ENCODE measurements at regions not wholly inside any gene's neighbourhood (a gene's known extent, or its start where the extent isn't known, plus 50 kb on each side); places are given as distances from the start of the nearest gene placed in this dataset.

DNA sequence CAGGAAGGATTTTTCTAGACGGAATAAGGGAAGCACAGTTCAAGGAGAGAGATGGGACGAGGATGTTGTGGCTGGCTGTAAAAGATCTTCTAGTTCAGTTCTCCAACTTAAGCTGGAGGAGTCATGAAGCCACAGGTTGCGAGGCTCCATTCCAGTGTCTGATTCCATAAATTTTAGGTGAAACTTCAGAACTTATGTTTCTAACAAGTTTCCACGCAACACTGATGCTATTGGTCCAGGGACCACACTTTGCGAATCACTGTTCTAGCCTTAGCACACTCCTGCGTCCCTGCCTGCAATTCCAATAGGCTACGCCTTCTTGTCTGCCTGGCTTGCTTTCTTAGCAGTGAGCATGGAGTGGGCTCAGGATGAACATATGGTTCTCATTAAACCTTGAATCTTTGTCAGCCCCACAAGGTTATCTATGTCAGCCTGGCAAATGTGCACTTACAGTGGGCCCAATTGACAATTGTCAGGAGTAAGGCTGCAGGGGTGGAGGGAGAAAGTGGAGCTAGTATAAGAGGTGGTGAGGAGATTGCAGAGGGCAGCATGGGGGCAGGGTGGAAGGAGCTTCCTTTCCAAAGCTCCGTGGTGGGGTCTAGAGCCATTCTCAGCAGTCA is 438.1 kb upstream of the ST6GAL2 start (continued):
- TF ChIP-seq, protein P1, sequence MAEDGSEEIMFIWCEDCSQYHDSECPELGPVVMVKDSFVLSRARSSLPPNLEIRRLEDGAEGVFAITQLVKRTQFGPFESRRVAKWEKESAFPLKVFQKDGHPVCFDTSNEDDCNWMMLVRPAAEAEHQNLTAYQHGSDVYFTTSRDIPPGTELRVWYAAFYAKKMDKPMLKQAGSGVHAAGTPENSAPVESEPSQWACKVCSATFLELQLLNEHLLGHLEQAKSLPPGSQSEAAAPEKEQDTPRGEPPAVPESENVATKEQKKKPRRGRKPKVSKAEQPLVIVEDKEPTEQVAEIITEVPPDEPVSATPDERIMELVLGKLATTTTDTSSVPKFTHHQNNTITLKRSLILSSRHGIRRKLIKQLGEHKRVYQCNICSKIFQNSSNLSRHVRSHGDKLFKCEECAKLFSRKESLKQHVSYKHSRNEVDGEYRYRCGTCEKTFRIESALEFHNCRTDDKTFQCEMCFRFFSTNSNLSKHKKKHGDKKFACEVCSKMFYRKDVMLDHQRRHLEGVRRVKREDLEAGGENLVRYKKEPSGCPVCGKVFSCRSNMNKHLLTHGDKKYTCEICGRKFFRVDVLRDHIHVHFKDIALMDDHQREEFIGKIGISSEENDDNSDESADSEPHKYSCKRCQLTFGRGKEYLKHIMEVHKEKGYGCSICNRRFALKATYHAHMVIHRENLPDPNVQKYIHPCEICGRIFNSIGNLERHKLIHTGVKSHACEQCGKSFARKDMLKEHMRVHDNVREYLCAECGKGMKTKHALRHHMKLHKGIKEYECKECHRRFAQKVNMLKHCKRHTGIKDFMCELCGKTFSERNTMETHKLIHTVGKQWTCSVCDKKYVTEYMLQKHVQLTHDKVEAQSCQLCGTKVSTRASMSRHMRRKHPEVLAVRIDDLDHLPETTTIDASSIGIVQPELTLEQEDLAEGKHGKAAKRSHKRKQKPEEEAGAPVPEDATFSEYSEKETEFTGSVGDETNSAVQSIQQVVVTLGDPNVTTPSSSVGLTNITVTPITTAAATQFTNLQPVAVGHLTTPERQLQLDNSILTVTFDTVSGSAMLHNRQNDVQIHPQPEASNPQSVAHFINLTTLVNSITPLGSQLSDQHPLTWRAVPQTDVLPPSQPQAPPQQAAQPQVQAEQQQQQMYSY (CRISPR knock-in tag; IDR thresholded peaks at IDR 0.05) = no peak
- no peak for TF ChIP-seq GABPB1 (CRISPR knock-in tag; IDR thresholded peaks at IDR 0.05)
- TF ChIP-seq, protein P2, sequence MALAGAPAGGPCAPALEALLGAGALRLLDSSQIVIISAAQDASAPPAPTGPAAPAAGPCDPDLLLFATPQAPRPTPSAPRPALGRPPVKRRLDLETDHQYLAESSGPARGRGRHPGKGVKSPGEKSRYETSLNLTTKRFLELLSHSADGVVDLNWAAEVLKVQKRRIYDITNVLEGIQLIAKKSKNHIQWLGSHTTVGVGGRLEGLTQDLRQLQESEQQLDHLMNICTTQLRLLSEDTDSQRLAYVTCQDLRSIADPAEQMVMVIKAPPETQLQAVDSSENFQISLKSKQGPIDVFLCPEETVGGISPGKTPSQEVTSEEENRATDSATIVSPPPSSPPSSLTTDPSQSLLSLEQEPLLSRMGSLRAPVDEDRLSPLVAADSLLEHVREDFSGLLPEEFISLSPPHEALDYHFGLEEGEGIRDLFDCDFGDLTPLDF (CRISPR knock-in tag; IDR thresholded peaks at IDR 0.05) = no peak
- TF ChIP-seq, protein P3, sequence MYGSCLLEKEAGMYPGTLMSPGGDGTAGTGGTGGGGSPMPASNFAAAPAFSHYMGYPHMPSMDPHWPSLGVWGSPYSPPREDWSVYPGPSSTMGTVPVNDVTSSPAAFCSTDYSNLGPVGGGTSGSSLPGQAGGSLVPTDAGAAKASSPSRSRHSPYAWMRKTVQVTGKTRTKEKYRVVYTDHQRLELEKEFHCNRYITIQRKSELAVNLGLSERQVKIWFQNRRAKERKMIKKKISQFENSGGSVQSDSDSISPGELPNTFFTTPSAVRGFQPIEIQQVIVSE (CRISPR knock-in tag; IDR thresholded peaks at IDR 0.05; ENCODE audit: borderline replicate concordance) = no peak
- TF ChIP-seq, protein P4, sequence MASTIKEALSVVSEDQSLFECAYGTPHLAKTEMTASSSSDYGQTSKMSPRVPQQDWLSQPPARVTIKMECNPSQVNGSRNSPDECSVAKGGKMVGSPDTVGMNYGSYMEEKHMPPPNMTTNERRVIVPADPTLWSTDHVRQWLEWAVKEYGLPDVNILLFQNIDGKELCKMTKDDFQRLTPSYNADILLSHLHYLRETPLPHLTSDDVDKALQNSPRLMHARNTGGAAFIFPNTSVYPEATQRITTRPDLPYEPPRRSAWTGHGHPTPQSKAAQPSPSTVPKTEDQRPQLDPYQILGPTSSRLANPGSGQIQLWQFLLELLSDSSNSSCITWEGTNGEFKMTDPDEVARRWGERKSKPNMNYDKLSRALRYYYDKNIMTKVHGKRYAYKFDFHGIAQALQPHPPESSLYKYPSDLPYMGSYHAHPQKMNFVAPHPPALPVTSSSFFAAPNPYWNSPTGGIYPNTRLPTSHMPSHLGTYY (CRISPR knock-in tag; IDR thresholded peaks at IDR 0.05) = no peak
- TF ChIP-seq NFE2L1 (CRISPR knock-in tag; IDR thresholded peaks at IDR 0.05) = no peak
- TF ChIP-seq FOXP1 (CRISPR knock-in tag; IDR thresholded peaks at IDR 0.05; ENCODE audit: borderline replicate concordance) = no peak
- no peak for TF ChIP-seq MXD4 (CRISPR knock-in tag; IDR thresholded peaks at IDR 0.05; ENCODE audit: borderline replicate concordance)

DNA sequence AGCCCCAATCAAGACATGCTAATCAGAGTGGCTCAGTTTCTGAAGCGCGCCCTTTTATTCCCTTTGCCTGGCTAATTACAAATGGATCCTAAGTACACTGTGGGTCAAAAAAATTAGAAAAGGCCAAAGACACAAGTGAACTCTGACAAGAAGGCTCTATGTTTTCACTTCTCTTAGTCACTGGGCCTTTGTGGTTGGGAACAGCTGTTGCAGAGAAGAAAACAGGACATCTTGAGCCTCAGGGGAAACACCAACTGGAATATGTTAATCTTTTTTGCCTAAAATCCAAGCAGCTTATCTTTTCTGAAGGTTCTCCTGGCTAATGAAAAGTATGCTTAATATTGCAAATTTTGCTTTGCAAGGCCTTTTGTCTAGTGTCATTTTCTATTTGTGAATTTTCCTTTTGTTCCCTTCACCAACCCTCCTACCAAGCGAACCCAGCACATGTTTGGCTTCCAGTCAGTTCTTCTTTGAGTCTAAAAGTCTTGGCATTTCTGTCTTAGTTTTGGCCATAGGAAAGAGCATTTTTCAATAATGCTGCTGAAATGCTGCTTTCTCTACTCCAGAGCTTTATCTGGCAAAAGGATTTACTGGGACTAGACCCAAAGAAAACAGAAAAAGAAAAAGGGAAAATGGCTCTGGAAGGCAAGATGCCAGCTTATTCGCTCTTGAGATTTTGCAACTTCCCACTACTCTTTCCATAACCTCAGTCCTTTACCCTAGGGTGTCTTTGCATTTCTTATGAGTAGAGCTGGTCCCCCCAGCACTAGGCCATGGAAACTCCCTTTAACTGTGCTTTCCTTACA is 440.2 kb upstream of the ST6GAL2 start:
- POLR2A ChIA-PET = no interaction called here
- Mint-ChIP-seq H3K9me3 (peaks cover 36% of the 10 kb centered on the region), H3K27ac (no peak overlapping the region), H3K4me3 (no peak overlapping the region), H3K27me3 (ENCODE audit: low read depth) (no peaks in the 10 kb centered on the region), H3K4me1 (no peaks in the 10 kb centered on the region), H3K36me3 (peaks cover 8% of the 10 kb centered on the region)
- CTCF ChIA-PET = no interaction called here
- DNase-seq (ENCODE audit: low spot score) (no peak), ATAC-seq (no peak)
- no peak for TF ChIP-seq NR3C1 (CRISPR knock-in tag; conservative IDR thresholded peaks at IDR 0.05; ENCODE audit: low read depth)
- TF ChIP-seq FOXJ3 (CRISPR knock-in tag; IDR thresholded peaks at IDR 0.05; ENCODE audit: borderline replicate concordance) = no peak
- TF ChIP-seq, protein P5, sequence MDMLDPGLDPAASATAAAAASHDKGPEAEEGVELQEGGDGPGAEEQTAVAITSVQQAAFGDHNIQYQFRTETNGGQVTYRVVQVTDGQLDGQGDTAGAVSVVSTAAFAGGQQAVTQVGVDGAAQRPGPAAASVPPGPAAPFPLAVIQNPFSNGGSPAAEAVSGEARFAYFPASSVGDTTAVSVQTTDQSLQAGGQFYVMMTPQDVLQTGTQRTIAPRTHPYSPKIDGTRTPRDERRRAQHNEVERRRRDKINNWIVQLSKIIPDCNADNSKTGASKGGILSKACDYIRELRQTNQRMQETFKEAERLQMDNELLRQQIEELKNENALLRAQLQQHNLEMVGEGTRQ (CRISPR knock-in tag; IDR thresholded peaks at IDR 0.05) = no peak
- TF ChIP-seq, protein P6, sequence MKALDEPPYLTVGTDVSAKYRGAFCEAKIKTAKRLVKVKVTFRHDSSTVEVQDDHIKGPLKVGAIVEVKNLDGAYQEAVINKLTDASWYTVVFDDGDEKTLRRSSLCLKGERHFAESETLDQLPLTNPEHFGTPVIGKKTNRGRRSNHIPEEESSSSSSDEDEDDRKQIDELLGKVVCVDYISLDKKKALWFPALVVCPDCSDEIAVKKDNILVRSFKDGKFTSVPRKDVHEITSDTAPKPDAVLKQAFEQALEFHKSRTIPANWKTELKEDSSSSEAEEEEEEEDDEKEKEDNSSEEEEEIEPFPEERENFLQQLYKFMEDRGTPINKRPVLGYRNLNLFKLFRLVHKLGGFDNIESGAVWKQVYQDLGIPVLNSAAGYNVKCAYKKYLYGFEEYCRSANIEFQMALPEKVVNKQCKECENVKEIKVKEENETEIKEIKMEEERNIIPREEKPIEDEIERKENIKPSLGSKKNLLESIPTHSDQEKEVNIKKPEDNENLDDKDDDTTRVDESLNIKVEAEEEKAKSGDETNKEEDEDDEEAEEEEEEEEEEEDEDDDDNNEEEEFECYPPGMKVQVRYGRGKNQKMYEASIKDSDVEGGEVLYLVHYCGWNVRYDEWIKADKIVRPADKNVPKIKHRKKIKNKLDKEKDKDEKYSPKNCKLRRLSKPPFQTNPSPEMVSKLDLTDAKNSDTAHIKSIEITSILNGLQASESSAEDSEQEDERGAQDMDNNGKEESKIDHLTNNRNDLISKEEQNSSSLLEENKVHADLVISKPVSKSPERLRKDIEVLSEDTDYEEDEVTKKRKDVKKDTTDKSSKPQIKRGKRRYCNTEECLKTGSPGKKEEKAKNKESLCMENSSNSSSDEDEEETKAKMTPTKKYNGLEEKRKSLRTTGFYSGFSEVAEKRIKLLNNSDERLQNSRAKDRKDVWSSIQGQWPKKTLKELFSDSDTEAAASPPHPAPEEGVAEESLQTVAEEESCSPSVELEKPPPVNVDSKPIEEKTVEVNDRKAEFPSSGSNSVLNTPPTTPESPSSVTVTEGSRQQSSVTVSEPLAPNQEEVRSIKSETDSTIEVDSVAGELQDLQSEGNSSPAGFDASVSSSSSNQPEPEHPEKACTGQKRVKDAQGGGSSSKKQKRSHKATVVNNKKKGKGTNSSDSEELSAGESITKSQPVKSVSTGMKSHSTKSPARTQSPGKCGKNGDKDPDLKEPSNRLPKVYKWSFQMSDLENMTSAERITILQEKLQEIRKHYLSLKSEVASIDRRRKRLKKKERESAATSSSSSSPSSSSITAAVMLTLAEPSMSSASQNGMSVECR (CRISPR knock-in tag; IDR thresholded peaks at IDR 0.05; ENCODE audit: borderline replicate concordance) = no peak
- TF ChIP-seq ZNF138 (CRISPR knock-in tag; conservative IDR thresholded peaks at IDR 0.05) = no peak
- no peak for TF ChIP-seq ZNF219 (CRISPR knock-in tag; IDR thresholded peaks at IDR 0.05; ENCODE audit: borderline replicate concordance)
- TF ChIP-seq, protein P7, sequence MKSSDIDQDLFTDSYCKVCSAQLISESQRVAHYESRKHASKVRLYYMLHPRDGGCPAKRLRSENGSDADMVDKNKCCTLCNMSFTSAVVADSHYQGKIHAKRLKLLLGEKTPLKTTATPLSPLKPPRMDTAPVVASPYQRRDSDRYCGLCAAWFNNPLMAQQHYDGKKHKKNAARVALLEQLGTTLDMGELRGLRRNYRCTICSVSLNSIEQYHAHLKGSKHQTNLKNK (CRISPR knock-in tag; IDR thresholded peaks at IDR 0.05) = no peak
- no peak for TF ChIP-seq CREB1 (CRISPR knock-in tag; IDR thresholded peaks at IDR 0.05)
- TF ChIP-seq, protein P8, sequence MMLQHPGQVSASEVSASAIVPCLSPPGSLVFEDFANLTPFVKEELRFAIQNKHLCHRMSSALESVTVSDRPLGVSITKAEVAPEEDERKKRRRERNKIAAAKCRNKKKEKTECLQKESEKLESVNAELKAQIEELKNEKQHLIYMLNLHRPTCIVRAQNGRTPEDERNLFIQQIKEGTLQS (CRISPR knock-in tag; conservative IDR thresholded peaks at IDR 0.05) = no peak
- TF ChIP-seq, protein P9, sequence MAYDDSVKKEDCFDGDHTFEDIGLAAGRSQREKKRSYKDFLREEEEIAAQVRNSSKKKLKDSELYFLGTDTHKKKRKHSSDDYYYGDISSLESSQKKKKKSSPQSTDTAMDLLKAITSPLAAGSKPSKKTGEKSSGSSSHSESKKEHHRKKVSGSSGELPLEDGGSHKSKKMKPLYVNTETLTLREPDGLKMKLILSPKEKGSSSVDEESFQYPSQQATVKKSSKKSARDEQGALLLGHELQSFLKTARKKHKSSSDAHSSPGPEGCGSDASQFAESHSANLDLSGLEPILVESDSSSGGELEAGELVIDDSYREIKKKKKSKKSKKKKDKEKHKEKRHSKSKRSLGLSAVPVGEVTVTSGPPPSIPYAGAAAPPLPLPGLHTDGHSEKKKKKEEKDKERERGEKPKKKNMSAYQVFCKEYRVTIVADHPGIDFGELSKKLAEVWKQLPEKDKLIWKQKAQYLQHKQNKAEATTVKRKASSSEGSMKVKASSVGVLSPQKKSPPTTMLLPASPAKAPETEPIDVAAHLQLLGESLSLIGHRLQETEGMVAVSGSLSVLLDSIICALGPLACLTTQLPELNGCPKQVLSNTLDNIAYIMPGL (CRISPR knock-in tag; IDR thresholded peaks at IDR 0.05) = no peak
- no peak for TF ChIP-seq ZNF416 (CRISPR knock-in tag; IDR thresholded peaks at IDR 0.05)
